ENCODE measurements at regions not wholly inside any gene's neighbourhood (a gene's known extent, or its start where the extent isn't known, plus 50 kb on each side); places are given as distances from the start of the nearest gene placed in this dataset.
A peak's percentile ranks its signal among the peaks of the same experiment; 100 is the strongest.

- DNase-seq, result no peak
Observed at GRCh38 chr1:18020021-18020817, 87.4 kb upstream of the IGSF21 start.

- DNase-seq, result no peak
Observed at GRCh38 chr1:18021242-18021641, 86.4 kb upstream of the IGSF21 start.

GRCh38 chr1:18032172-18032859, 75.3 kb upstream of the IGSF21 start:
- DNase-seq, result no peak

- DNase-seq, result no peak
Observed at GRCh38 chr1:18035145-18035544, 72.5 kb upstream of the IGSF21 start.

- DNase-seq, result no peak
Observed at GRCh38 chr1:18037651-18038050, 69.9 kb upstream of the IGSF21 start.

- no peak for DNase-seq
Observed at GRCh38 chr1:18038051-18038450, 69.5 kb upstream of the IGSF21 start.

- no peak for DNase-seq
Observed at GRCh38 chr1:18039102-18039501, 68.5 kb upstream of the IGSF21 start.

GRCh38 chr1:18041102-18041501, 66.5 kb upstream of the IGSF21 start:
- DNase-seq, result no peak

GRCh38 chr1:18041685-18042355, 65.8 kb upstream of the IGSF21 start:
- DNase-seq, result peak in 1 of 2 experiments; percentile 44

- DNase-seq, result no peak
Observed at GRCh38 chr1:18043871-18044270, 63.7 kb upstream of the IGSF21 start.

- DNase-seq, result no peak
Observed at GRCh38 chr1:18045203-18045602, 62.4 kb upstream of the IGSF21 start.

GRCh38 chr1:18045621-18046020, 62.0 kb upstream of the IGSF21 start:
- DNase-seq, result no peak

- peak; percentile 42 to 71 for DNase-seq
Observed at GRCh38 chr1:18047122-18047521, 60.5 kb upstream of the IGSF21 start.

GRCh38 chr1:18049228-18049627, 58.4 kb upstream of the IGSF21 start:
- no peak for DNase-seq

GRCh38 chr1:18052671-18053070, 54.9 kb upstream of the IGSF21 start:
- no peak for DNase-seq

- DNase-seq, result no peak
Observed at GRCh38 chr1:18055156-18055555, 52.4 kb upstream of the IGSF21 start.

- DNase-seq, result no peak
Observed at GRCh38 chr1:18056545-18056944, 51.1 kb upstream of the IGSF21 start.

- no peak for DNase-seq
Observed at GRCh38 chr1:18057623-18058022, 50.0 kb upstream of the IGSF21 start.
